Natural killer cell (primary cell): ENCODE measurements at regions not wholly inside any gene's neighbourhood (a gene's known extent, or its start where the extent isn't known, plus 50 kb on each side); places are given as distances from the start of the nearest gene placed in this dataset.

ENCODE experiments used
- ATAC-seq, 3 donors: fragments of 150-1000 bp in 2 of 3; fragments of 200-7000 bp in 1 of 3; cut with Tn5 transposase; 1 replicate in 1 of 3; 2 replicates in 2 of 3; pipeline ENCODE4 v1.10.0; 2021; ENCODE audit warnings: mild to moderate bottlenecking in 2 of 3, moderate library complexity in 2 of 3
- DNase-seq, 2 donors: peaks; one replicate each; pipeline versions ENCODE4 v3.0.0 to v3.0.0-alpha.2; 2013 to 2021; ENCODE audit warnings: mixed read lengths in 1 of 2
- H3K27ac ChIP-seq: one replicate; pipeline ENCODE4 v1.5.1; 2013; ENCODE audit warnings: mild to moderate bottlenecking, low read length
- H3K27me3 ChIP-seq: one replicate; pipeline ENCODE4 v1.6.1; 2013; ENCODE audit warnings: low read length; ENCODE audit not compliant: control insufficient read depth, insufficient read depth
- H3K36me3 ChIP-seq: one replicate; pipeline ENCODE4 v1.6.1; 2013; ENCODE audit warnings: low read length; ENCODE audit not compliant: control insufficient read depth, insufficient read depth
- H3K4me1 ChIP-seq: one replicate; pipeline ENCODE4 v1.6.1; 2013; ENCODE audit warnings: low read length; ENCODE audit not compliant: control insufficient read depth, insufficient read depth
- H3K4me3 ChIP-seq: one replicate; pipeline ENCODE4 v1.5.1; 2013; ENCODE audit warnings: low read length
- H3K9me3 ChIP-seq: one replicate; pipeline ENCODE4 v1.6.1; 2013; ENCODE audit warnings: low read length; ENCODE audit not compliant: control insufficient read depth, insufficient read depth
- H3K27ac Mint-ChIP-seq, 2 donors: one replicate each; pipeline ENCODE4 v1.8.0; 2022; ENCODE audit warnings: mild to moderate bottlenecking in 2 of 2, mixed read lengths in 2 of 2, moderate library complexity in 1 of 2
- H3K27me3 Mint-ChIP-seq, 2 donors: one replicate each; pipeline ENCODE4 v1.8.0; 2022; ENCODE audit warnings: low read depth in 2 of 2, mixed read lengths in 2 of 2
- H3K36me3 Mint-ChIP-seq: one replicate; pipeline ENCODE4 v1.8.0; 2022; ENCODE audit warnings: mixed read lengths
- H3K4me1 Mint-ChIP-seq, 2 donors: one replicate each; pipeline ENCODE4 v1.8.0; 2022; ENCODE audit warnings: mixed read lengths in 2 of 2
- H3K4me3 Mint-ChIP-seq: one replicate; pipeline ENCODE4 v1.8.0; 2022; ENCODE audit warnings: mild to moderate bottlenecking, moderate library complexity, mixed read lengths
- H3K9me3 Mint-ChIP-seq, 2 donors: one replicate each; pipeline ENCODE4 v1.8.0; 2022; ENCODE audit warnings: mixed read lengths in 2 of 2
- WGBS: methylation state at CpG from one replicate; pipeline ENCODE4 v1.1.7; 2013; ENCODE audit warnings: missing lambda C conversion rate; ENCODE audit not compliant: insufficient coverage; 5-methylcytosine and 5-hydroxymethylcytosine counted together
- intact Hi-C: fragments of 100-400 bp; cut with micrococcal nuclease; formaldehyde crosslinking; loops from one replicate; pipeline ENCODE4 v1.14.2; 2022
- TF ChIP-seq, protein P1 (sequence below): fragments of 200-600 bp; IDR thresholded peaks from one replicate; pipeline ENCODE4 v1.8.0; 2022; ENCODE audit warnings: antibody characterized with exemption

- H3K27me3 Mint-ChIP-seq: no peaks in the 10 kb centered on the region
- Histone ChIP-seq H3K4me1 (no peaks in the 10 kb centered on the region), H3K4me3 (no peak overlapping the region), H3K27ac (no peak overlapping the region), H3K27me3 (no peaks in the 10 kb centered on the region), H3K9me3 (no peaks in the 10 kb centered on the region), H3K36me3 (no peaks in the 10 kb centered on the region)
- H3K4me1 Mint-ChIP-seq: no peaks in the 10 kb centered on the region
- no peak for DNase-seq
- H3K27ac Mint-ChIP-seq: no peak overlapping the region
- WGBS: 80% methylated on average over 2 of the region's 2 CpGs
- H3K36me3 Mint-ChIP-seq: no peaks in the 10 kb centered on the region
- H3K9me3 Mint-ChIP-seq: no peaks in the 10 kb centered on the region
- TF ChIP-seq, protein P1, sequence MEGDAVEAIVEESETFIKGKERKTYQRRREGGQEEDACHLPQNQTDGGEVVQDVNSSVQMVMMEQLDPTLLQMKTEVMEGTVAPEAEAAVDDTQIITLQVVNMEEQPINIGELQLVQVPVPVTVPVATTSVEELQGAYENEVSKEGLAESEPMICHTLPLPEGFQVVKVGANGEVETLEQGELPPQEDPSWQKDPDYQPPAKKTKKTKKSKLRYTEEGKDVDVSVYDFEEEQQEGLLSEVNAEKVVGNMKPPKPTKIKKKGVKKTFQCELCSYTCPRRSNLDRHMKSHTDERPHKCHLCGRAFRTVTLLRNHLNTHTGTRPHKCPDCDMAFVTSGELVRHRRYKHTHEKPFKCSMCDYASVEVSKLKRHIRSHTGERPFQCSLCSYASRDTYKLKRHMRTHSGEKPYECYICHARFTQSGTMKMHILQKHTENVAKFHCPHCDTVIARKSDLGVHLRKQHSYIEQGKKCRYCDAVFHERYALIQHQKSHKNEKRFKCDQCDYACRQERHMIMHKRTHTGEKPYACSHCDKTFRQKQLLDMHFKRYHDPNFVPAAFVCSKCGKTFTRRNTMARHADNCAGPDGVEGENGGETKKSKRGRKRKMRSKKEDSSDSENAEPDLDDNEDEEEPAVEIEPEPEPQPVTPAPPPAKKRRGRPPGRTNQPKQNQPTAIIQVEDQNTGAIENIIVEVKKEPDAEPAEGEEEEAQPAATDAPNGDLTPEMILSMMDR: no peak
- intact Hi-C loops: no loop called here
- ATAC-seq: no peak
- H3K4me3 Mint-ChIP-seq: no peak overlapping the region
These were observed 61.7 kb upstream of the PDE4D start for GRCh38 chr5:59955241-59955640.

DNA sequence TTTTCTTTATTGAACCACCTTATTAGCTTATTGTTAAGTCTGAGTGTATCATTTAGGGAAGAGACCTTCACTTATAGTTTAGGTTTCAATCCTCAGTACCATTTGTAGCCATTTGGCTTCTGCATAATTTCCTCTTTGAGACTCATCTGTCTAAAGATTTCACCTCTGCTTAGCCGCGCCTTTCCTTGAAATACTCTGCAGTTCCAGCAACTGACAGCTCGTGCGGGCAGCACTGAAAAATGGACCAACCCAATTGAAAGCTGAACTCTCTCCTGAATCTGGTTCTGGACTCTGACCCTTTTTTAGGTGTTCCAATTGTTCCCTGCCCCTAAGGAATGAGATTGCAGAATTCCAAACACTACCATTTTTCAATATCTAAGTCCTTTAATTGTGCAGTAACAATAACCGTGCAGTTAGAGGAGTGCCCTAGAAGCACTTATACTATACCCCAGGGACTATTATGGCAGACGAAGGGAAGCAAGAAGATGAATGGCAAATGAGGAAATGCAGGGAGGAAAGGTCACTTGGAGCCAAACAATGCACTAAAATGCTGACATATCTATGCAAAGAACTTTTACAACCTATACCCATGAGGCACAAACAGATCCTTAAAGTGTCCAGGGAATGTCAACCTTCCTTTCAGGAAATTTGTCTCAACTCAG lies 50.1 kb upstream of the PDE4D start:
- Histone ChIP-seq H3K27ac (no peak overlapping the region), H3K4me1 (no peaks in the 10 kb centered on the region), H3K4me3 (no peak overlapping the region), H3K27me3 (no peaks in the 10 kb centered on the region), H3K36me3 (no peaks in the 10 kb centered on the region), H3K9me3 (no peaks in the 10 kb centered on the region)
- intact Hi-C loops: no loop called here
- DNase-seq (no peak), ATAC-seq (no peak)
- no peaks in the 10 kb centered on the region for H3K36me3 Mint-ChIP-seq
- H3K27ac Mint-ChIP-seq: no peak overlapping the region
- H3K4me3 Mint-ChIP-seq: no peak overlapping the region
- H3K9me3 Mint-ChIP-seq: peaks cover 6 to 11% of the 10 kb centered on the region in 2 donors
- TF ChIP-seq, protein P1: no peak
- H3K4me1 Mint-ChIP-seq: no peaks in the 10 kb centered on the region
- 89% methylated on average over 5 of the region's 6 CpGs for whole genome bisulfite sequencing
- H3K27me3 Mint-ChIP-seq: no peaks in the 10 kb centered on the region
